ENCODE measurements at regions not wholly inside any gene's neighbourhood (a gene's known extent, or its start where the extent isn't known, plus 50 kb on each side); places are given as distances from the start of the nearest gene placed in this dataset.

DNA sequence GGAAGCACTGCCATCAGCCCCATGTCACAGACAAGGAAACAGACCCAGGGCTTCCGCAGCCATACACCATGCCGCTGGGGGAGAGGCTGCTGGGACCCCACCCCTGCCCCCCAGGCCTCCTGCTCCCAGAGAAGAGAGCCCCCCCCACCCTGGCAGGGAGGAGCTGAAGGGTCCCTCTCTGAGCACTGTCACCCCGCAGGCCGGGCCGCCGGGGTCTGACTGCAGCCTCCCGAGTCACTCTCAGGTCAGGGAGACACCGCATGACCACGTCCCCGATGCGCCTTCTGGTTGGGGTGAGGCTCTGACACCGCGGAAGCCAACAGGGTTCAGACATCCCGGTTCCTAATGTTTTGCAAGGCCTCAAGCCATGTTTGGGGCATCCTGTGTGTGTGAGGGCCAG is 102.3 kb downstream of the SIK1 start:
- Histone ChIP-seq H3K9me3 (ENCODE audit: control insufficient read depth in 1 of 2, low read length in 2 of 2) (no peaks in the 10 kb centered on the region), H3K4me1 (ENCODE audit: control insufficient read depth in 1 of 2, insufficient read depth in 2 of 2, low read length in 2 of 2) (no peaks in the 10 kb centered on the region), H3K36me3 (ENCODE audit: control insufficient read depth in 1 of 2, insufficient read depth in 2 of 2, low read length in 2 of 2) (no peaks in the 10 kb centered on the region), H3K27me3 (ENCODE audit: control insufficient read depth in 1 of 2, insufficient read depth in 2 of 2, low read length in 2 of 2) (no peaks in the 10 kb centered on the region), H3K27ac (ENCODE audit: low read depth, low read length) (no peak overlapping the region), H3K4me3 (ENCODE audit: low read depth in 1 of 2, low read length in 2 of 2) (no peak overlapping the region), H3K9ac (ENCODE audit: low read depth in 1 of 2, low read length in 2 of 2) (no peak overlapping the region)

DNA sequence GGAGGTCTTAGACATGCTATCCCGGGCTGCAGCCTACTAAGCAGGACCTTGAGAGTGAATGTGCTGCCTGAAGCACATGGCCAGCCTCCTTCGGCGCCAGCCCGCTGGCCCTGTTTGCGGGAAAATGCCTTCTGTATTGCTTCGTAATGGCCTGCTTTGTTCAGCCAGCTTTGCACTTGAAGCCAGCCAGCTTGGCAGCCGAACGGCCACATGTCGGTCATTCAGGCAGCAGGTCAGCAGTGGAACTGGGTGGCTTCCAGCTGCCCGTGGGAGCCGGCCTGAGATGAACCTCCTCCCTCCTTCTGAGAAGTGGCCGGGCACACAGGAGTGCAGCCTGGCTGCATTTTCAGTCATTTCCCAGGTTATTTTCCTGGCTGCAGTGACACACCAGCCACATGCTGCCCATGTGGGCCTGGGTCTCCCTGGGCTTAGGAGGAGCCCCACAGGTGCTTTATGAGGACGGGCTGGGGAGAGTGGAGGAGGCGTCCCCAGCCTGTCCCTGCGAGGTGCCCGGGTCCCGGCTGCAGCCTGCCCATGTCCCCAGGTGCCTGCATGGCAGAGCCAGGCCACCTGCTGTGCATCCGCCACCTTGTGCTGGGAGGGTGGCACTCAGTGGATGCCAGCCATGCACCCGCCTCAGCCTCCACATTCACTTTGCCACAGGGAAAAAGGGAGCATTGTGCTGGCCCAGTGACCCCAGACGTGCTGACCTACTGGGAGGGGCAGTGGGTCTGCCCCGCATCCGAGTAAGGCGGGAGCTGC is 103.5 kb downstream of the SIK1 start:
- H3K36me3 ChIP-seq (ENCODE audit: control insufficient read depth in 1 of 2, insufficient read depth in 2 of 2, low read length in 2 of 2), result no peaks in the 10 kb centered on the region
- no peak overlapping the region for H3K4me3 ChIP-seq (ENCODE audit: low read depth in 1 of 2, low read length in 2 of 2)
- H3K9ac ChIP-seq (ENCODE audit: low read depth in 1 of 2, low read length in 2 of 2), result no peak overlapping the region
- H3K27ac ChIP-seq (ENCODE audit: low read depth, low read length), result no peak overlapping the region
- no peaks in the 10 kb centered on the region for H3K27me3 ChIP-seq (ENCODE audit: control insufficient read depth in 1 of 2, insufficient read depth in 2 of 2, low read length in 2 of 2)
- peaks cover 3 to 4% of the 10 kb centered on the region in 2 donors for H3K4me1 ChIP-seq (ENCODE audit: control insufficient read depth in 1 of 2, insufficient read depth in 2 of 2, low read length in 2 of 2)
- no peaks in the 10 kb centered on the region for H3K9me3 ChIP-seq (ENCODE audit: control insufficient read depth in 1 of 2, low read length in 2 of 2)

DNA sequence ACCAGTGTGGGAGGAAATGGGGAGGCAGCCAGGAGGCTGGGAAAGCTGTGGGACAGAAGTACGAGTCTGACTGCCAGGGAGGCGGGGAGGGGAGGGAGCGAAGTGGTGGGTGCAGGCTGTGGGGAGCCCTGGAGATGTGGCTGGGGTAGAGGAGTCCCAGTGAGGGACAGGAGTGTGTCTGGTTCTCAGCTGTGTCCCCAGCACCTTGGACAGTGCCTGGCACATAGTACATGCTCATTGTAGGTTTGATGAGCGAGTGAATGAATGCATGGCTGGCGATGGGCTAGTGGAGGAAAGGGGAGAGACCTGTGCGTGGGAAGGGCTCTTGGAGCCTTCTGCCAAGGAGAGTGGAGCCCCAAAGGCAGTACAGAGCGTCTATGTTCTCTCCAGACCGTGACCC is 104.1 kb downstream of the SIK1 start:
- no peak overlapping the region for H3K27ac ChIP-seq (ENCODE audit: low read depth, low read length)
- no peak overlapping the region for H3K9ac ChIP-seq (ENCODE audit: low read depth in 1 of 2, low read length in 2 of 2)
- H3K9me3 ChIP-seq (ENCODE audit: control insufficient read depth in 1 of 2, low read length in 2 of 2), result no peaks in the 10 kb centered on the region
- peaks cover 3 to 4% of the 10 kb centered on the region in 2 donors for H3K4me1 ChIP-seq (ENCODE audit: control insufficient read depth in 1 of 2, insufficient read depth in 2 of 2, low read length in 2 of 2)
- no peak overlapping the region for H3K4me3 ChIP-seq (ENCODE audit: low read depth in 1 of 2, low read length in 2 of 2)
- H3K36me3 ChIP-seq (ENCODE audit: control insufficient read depth in 1 of 2, insufficient read depth in 2 of 2, low read length in 2 of 2), result no peaks in the 10 kb centered on the region
- H3K27me3 ChIP-seq (ENCODE audit: control insufficient read depth in 1 of 2, insufficient read depth in 2 of 2, low read length in 2 of 2), result no peaks in the 10 kb centered on the region

DNA sequence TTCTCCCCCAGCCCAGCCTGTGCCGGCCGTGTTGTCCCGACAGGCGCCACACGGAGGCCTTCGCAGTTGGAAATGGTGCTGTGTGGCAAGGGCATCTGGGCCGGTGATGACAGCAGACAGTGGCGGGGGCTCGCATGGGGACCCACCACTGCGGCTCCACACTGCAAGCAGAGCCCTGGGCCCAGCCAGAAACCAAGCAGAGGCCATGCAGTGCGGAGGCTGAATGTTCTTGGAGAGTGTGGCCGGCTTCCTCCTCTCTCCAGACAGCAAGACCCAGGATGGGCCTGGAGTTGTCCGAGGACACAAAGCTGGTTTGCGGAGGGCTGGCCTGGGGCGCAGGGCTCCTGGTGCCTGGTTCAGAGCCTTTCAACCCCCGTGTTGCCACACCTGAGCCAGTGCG is 104.6 kb downstream of the SIK1 start:
- no peaks in the 10 kb centered on the region for H3K27me3 ChIP-seq (ENCODE audit: control insufficient read depth in 1 of 2, insufficient read depth in 2 of 2, low read length in 2 of 2)
- no peaks in the 10 kb centered on the region for H3K9me3 ChIP-seq (ENCODE audit: control insufficient read depth in 1 of 2, low read length in 2 of 2)
- H3K4me3 ChIP-seq (ENCODE audit: low read depth in 1 of 2, low read length in 2 of 2), result no peak overlapping the region
- no peak overlapping the region for H3K9ac ChIP-seq (ENCODE audit: low read depth in 1 of 2, low read length in 2 of 2)
- H3K27ac ChIP-seq (ENCODE audit: low read depth, low read length), result no peak overlapping the region
- no peaks in the 10 kb centered on the region for H3K36me3 ChIP-seq (ENCODE audit: control insufficient read depth in 1 of 2, insufficient read depth in 2 of 2, low read length in 2 of 2)
- peaks cover 3 to 4% of the 10 kb centered on the region in 2 donors for H3K4me1 ChIP-seq (ENCODE audit: control insufficient read depth in 1 of 2, insufficient read depth in 2 of 2, low read length in 2 of 2)

DNA sequence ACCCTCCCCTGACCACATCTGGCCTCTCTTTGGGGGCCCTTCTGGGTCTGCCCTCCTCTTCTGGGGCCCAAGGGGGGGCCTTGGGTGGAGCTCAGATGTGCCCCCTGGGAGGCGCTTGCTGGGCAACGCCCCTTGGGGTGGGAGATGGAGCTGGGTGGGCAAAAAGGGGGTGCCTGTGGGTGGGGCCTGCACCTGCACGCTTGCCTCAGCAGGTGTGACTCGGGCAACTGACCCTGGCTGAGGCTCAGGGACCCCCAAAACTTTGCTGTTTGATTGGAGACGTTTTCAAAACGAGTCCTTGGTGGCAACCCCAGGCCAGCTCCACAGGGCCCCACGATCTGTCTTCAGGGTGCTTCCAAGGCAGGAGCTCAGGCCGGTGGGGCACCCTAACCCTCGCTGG is 105.3 kb downstream of the SIK1 start:
- H3K36me3 ChIP-seq (ENCODE audit: control insufficient read depth in 1 of 2, insufficient read depth in 2 of 2, low read length in 2 of 2), result no peaks in the 10 kb centered on the region
- no peak overlapping the region for H3K27ac ChIP-seq (ENCODE audit: low read depth, low read length)
- H3K27me3 ChIP-seq (ENCODE audit: control insufficient read depth in 1 of 2, insufficient read depth in 2 of 2, low read length in 2 of 2), result no peaks in the 10 kb centered on the region
- H3K4me3 ChIP-seq (ENCODE audit: low read depth in 1 of 2, low read length in 2 of 2), result no peak overlapping the region
- H3K4me1 ChIP-seq (ENCODE audit: control insufficient read depth in 1 of 2, insufficient read depth in 2 of 2, low read length in 2 of 2), result peaks cover 3 to 4% of the 10 kb centered on the region in 2 donors
- H3K9ac ChIP-seq (ENCODE audit: low read depth in 1 of 2, low read length in 2 of 2), result no peak overlapping the region
- H3K9me3 ChIP-seq (ENCODE audit: control insufficient read depth in 1 of 2, low read length in 2 of 2), result no peaks in the 10 kb centered on the region

DNA sequence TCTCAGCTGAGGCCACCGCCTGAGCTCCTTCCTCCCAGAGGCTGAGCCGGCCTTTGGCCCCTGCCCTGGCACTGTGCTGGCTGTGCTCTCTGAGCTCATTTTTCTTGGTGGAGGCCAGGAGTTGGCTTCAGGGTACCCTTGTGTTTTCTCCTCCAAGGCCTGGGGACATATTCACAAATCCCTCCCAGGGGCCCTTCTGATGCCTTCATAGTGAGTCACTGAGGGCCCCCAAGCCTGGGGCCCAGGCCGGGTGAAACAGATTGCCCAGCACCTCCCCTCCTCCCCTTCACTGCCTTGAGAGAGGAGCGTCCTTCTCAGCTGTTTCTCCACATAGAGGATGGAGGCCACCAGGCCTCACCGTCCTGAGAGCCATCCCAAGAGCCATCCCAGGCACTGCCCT is 105.8 kb downstream of the SIK1 start:
- Histone ChIP-seq H3K4me1 (ENCODE audit: control insufficient read depth in 1 of 2, insufficient read depth in 2 of 2, low read length in 2 of 2) (peaks cover 3 to 4% of the 10 kb centered on the region in 2 donors), H3K36me3 (ENCODE audit: control insufficient read depth in 1 of 2, insufficient read depth in 2 of 2, low read length in 2 of 2) (no peaks in the 10 kb centered on the region), H3K4me3 (ENCODE audit: low read depth in 1 of 2, low read length in 2 of 2) (no peak overlapping the region), H3K9ac (ENCODE audit: low read depth in 1 of 2, low read length in 2 of 2) (no peak overlapping the region), H3K27ac (ENCODE audit: low read depth, low read length) (no peak overlapping the region), H3K9me3 (ENCODE audit: control insufficient read depth in 1 of 2, low read length in 2 of 2) (no peaks in the 10 kb centered on the region), H3K27me3 (ENCODE audit: control insufficient read depth in 1 of 2, insufficient read depth in 2 of 2, low read length in 2 of 2) (no peaks in the 10 kb centered on the region)

DNA sequence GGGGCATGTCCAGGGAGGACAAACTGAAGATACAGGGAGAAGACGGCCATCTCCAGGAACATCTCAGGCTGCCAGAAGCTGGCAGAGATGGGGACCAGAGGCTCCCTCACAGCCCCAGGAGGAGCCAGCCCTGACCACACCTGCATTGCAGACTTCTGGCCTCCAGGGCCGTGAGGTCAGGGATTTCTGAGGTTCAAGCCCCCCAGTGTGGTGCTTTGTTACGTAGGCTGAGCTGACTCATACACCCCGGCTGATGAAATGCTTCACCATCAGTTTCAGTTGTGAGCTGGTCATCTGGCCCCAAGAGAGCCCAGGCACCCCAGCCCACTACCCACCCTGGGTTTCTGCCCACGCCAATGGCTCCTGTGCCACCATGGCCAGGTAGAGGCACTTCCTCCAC is 106.4 kb downstream of the SIK1 start:
- no peaks in the 10 kb centered on the region for H3K9me3 ChIP-seq (ENCODE audit: control insufficient read depth in 1 of 2, low read length in 2 of 2)
- no peak overlapping the region for H3K4me3 ChIP-seq (ENCODE audit: low read depth in 1 of 2, low read length in 2 of 2)
- no peak overlapping the region for H3K9ac ChIP-seq (ENCODE audit: low read depth in 1 of 2, low read length in 2 of 2)
- peaks cover 3 to 4% of the 10 kb centered on the region in 2 donors for H3K4me1 ChIP-seq (ENCODE audit: control insufficient read depth in 1 of 2, insufficient read depth in 2 of 2, low read length in 2 of 2)
- H3K36me3 ChIP-seq (ENCODE audit: control insufficient read depth in 1 of 2, insufficient read depth in 2 of 2, low read length in 2 of 2), result no peaks in the 10 kb centered on the region
- no peaks in the 10 kb centered on the region for H3K27me3 ChIP-seq (ENCODE audit: control insufficient read depth in 1 of 2, insufficient read depth in 2 of 2, low read length in 2 of 2)
- no peak overlapping the region for H3K27ac ChIP-seq (ENCODE audit: low read depth, low read length)

DNA sequence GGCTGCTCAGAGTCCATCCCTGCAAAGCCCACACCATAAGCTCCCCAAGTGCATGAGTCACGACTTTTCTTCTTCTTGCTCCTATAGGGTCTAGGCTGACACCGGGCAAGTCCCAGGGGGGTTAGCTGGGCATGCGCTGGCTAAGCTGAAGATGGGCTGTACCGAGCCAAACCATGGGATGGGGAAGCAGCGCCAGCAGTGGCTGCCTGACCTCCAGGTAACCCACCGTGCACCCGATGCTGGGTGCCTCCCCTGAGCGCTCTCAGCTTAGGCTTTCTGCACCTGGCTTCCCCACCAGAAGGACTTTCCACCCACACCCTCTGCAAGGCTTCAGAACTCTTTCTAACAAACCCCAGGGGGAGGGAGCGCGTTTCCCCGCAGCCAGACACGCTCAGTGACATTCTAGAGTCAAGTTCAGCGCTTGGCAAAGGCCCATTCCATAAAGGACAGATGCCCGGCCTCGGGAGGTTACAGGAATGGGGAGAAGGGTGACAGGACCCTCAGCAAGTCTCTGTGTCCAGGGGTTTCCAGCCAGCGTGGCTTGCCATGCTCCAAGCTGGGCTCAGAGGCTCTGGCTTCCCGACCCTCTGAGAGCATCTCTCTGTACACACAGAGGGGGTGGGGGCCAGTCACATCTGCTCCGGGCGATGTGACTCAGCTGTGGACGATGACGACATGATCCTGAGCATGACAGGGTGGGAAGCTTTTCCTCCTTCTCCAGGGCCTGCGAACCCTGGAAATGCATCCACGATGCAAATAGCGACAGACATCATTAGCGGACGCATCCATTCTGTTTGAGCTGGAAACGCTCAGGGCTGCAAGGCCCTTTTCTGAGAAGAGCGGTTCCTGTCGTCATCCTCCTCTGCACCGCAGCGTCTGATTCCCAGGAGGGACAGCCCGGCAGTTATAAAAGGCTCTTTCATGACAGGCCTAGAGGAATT is 107.8 kb downstream of the SIK1 start:
- Histone ChIP-seq H3K4me1 (ENCODE audit: control insufficient read depth in 1 of 2, insufficient read depth in 2 of 2, low read length in 2 of 2) (peaks cover 3 to 4% of the 10 kb centered on the region in 2 donors), H3K27ac (ENCODE audit: low read depth, low read length) (no peak overlapping the region)

DNA sequence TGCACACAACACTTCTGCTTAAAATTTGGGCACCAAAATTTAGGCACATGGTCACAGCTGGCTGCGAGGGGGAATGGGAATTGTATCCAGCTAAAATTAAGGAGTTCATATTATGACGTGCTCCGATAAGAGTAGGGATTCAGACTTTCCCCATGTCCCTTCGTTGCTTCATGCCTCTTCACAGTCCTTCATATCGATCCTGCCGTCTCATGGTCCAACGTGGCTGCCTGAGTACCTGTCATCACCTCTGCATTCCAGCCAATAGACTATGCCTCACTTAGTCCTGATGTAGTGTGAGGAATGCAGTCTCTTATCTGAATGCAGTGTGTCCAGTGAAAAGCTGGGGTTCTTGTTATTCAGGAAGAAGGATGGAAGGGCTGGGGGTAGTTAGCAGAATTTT is 108.6 kb downstream of the SIK1 start:
- Histone ChIP-seq H3K9me3 (ENCODE audit: control insufficient read depth in 1 of 2, low read length in 2 of 2) (no peaks in the 10 kb centered on the region), H3K4me1 (ENCODE audit: control insufficient read depth in 1 of 2, insufficient read depth in 2 of 2, low read length in 2 of 2) (peaks cover 3 to 4% of the 10 kb centered on the region in 2 donors), H3K4me3 (ENCODE audit: low read depth in 1 of 2, low read length in 2 of 2) (no peak overlapping the region), H3K27me3 (ENCODE audit: control insufficient read depth in 1 of 2, insufficient read depth in 2 of 2, low read length in 2 of 2) (no peaks in the 10 kb centered on the region), H3K27ac (ENCODE audit: low read depth, low read length) (no peak overlapping the region), H3K36me3 (ENCODE audit: control insufficient read depth in 1 of 2, insufficient read depth in 2 of 2, low read length in 2 of 2) (no peaks in the 10 kb centered on the region), H3K9ac (ENCODE audit: low read depth in 1 of 2, low read length in 2 of 2) (no peak overlapping the region)

More for the DNA sequence above, 107.8 kb downstream of the SIK1 start:
- no peaks in the 10 kb centered on the region for H3K9me3 ChIP-seq (ENCODE audit: control insufficient read depth in 1 of 2, low read length in 2 of 2)
- no peak overlapping the region for H3K4me3 ChIP-seq (ENCODE audit: low read depth in 1 of 2, low read length in 2 of 2)
- no peaks in the 10 kb centered on the region for H3K27me3 ChIP-seq (ENCODE audit: control insufficient read depth in 1 of 2, insufficient read depth in 2 of 2, low read length in 2 of 2)
- no peaks in the 10 kb centered on the region for H3K36me3 ChIP-seq (ENCODE audit: control insufficient read depth in 1 of 2, insufficient read depth in 2 of 2, low read length in 2 of 2)
- no peak overlapping the region for H3K9ac ChIP-seq (ENCODE audit: low read depth in 1 of 2, low read length in 2 of 2)

DNA sequence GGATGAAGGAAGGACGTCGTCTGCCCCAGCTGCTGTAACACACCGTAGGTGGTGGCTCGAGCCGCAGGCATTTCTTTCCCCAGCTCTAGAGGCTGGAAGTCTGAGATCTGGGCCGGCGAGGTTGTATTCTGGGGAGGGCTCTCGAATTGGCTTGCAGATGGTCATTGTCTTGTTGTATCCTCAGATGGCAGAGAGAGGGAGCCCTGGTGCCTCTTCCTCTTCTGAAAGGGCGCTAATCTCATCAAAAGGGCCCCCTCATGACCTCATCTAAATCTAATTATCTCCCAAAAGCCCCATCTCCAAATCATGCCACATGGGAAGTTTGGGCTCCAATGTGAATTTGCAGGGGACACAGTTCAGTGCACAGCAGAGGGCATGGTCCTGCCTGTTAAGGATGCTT is 109.0 kb downstream of the SIK1 start:
- Histone ChIP-seq H3K27me3 (ENCODE audit: control insufficient read depth in 1 of 2, insufficient read depth in 2 of 2, low read length in 2 of 2) (no peaks in the 10 kb centered on the region), H3K9ac (ENCODE audit: low read depth in 1 of 2, low read length in 2 of 2) (no peak overlapping the region), H3K36me3 (ENCODE audit: control insufficient read depth in 1 of 2, insufficient read depth in 2 of 2, low read length in 2 of 2) (no peaks in the 10 kb centered on the region), H3K27ac (ENCODE audit: low read depth, low read length) (no peak overlapping the region), H3K9me3 (ENCODE audit: control insufficient read depth in 1 of 2, low read length in 2 of 2) (no peaks in the 10 kb centered on the region), H3K4me3 (ENCODE audit: low read depth in 1 of 2, low read length in 2 of 2) (no peak overlapping the region), H3K4me1 (ENCODE audit: control insufficient read depth in 1 of 2, insufficient read depth in 2 of 2, low read length in 2 of 2) (peaks cover 3 to 4% of the 10 kb centered on the region in 2 donors)
